SKM-1 (cell line): ENCODE measurements at regions not wholly inside any gene's neighbourhood (a gene's known extent, or its start where the extent isn't known, plus 50 kb on each side); places are given as distances from the start of the nearest gene placed in this dataset.

Experiments
- DNase-seq: peaks from one replicate; lab custom pipeline; 2025; ENCODE audit not compliant: unreplicated experiment; lab: John Stamatoyannopoulos, UW

DNA sequence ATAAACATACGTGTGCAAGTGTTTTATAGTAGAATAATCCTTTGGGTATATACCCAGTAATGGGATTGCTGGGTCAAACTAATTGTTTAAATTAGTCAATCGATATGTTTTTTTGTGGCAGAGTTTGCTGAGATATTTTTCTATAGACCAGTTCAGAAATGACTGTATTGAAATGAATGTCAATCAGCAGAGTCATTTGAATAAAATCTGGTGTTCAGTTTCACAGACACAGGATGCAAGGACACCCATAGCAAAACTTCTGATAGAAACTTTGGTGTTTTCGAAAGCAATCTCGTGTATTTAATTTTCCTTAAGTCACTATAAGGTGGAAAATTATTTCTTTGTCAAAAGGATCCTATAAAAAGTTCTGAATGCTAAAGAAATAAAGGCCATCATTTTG lies 434.4 kb downstream of the RAP2B start:
- no peak for DNase-seq

DNA sequence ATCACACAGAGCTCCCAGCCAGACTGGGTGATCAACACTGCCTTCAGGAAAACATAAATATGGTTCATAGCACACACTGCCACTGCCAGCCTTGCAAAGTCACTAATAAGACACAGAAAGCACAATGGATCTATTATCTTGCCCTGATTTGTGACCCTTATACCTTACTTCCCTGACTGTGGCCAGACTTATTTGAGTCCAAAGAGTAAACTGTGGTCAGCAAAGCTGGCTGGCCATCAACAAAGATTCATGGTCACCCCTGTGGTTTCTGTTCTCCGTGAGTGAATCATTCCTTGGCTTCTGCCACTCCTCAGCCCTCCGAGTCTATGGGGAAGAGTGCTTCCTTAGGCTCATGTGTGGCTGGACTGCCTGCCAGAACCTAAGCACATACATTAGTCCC lies 437.7 kb downstream of the RAP2B start:
- no peak for DNase-seq

DNA sequence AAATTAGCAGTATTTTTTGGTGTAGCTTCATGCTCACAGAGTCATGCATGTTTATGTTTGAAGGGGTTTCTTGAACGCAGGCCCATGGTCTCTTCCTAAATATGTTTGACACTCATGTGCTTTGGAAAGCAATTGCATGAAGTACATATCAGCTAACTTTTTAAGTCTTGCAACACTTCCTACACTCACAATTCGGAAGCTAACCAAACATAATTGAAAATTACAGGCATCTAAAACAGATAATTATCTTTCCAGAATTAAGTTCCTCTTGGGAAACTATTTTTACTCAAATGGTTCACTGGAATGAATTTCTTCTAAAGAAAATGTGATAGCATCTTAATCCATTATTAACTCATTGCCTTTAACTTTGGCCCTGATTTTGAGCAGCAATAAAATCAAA lies 438.9 kb downstream of the RAP2B start:
- no peak for DNase-seq

DNA sequence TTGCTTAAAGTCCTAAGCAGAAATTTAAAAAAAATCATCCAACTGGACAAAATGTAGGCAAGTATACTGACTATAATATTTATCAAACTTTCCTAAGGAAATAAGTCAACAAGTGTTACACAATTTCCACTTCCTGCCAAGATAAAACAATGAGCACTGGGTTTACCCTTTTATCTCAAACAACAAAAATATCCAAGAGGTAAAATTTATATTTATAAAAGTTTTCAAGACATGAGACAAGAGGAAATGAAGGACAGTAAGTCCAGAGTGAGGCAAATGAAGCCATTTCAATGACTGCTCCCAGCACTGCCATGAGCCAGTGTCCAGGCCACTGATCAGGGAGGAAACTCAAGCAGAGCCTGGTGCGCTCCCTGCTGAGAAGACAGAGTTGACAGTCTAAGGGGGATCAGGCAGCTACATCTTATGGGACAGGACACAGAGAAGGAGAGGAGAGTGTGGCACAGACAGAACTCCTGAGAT lies 439.4 kb downstream of the RAP2B start:
- no peak for DNase-seq

DNA sequence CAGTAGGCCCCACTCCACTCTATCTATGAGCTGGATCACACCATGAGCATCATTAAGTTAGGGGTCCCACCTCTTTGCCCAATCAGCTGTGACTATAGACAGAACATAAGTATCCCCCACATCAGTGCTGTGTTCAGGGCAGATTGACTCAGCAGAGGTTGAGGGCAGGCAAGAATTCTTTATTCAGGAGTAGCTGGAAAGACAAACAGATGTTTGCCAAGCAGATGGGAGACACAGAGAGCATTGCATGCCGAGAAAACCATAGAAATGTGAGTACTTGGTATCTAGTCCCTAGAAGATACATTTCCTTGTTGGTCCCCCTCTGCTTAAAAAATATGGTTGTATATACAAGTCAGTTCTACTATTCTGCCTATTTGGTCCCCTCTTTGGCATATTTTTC lies 440.8 kb downstream of the RAP2B start:
- no peak for DNase-seq

DNA sequence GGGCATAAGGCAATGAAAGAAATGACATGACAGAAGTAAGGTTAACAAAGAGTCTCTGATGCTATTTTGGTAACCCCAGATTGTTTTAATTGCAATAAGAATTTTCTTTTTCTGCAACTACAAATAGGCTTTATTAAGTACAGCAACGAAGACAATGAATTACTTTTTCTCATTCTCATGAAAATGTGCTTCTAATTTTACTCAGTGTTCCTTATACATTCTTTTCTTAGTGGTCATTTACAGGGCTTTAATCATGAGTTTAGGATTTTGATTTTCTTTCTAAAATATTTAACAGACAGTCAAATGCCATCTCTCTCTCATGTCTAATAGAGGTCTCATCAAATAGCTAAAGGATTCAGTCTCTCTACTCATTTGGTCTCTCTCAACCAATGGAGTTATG lies 452.1 kb downstream of the RAP2B start:
- no peak for DNase-seq

DNA sequence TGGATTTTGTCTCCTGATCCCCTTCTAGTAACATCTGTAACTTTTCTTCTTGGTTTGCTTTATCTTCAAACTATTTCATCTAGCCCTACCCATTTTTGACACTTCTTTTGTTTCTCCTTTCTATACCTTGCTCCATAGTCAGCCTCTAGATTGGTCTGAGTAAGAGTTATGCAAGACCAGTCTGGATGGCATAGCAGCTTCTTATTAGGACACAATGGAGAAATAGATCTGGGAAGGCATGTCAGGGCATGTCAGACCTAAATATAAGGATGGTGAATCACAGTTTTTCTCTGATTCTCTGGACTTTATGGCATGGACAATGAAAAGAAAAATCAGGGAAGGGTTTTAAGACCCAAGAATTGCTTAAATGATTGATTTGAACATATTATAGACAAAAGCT lies 452.5 kb downstream of the RAP2B start:
- no peak for DNase-seq

DNA sequence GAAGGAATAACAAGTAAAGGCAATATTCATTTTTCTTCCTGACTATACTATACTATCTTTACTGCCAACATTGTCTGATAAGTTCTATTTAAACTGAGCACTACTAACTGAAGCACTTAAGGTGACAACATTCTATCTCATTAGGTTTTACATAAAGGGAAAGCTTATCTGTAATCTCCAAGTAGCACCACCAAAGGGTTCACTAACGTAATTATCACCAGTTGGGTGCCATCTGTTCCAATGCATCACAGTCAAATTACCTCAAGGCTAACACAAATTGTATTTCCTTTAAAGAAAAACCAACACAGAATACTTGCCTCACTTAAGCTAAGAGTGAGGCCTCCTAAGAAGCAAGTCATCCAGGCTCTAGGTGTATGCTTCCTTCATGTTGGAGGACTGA lies 453.8 kb downstream of the RAP2B start:
- no peak for DNase-seq

DNA sequence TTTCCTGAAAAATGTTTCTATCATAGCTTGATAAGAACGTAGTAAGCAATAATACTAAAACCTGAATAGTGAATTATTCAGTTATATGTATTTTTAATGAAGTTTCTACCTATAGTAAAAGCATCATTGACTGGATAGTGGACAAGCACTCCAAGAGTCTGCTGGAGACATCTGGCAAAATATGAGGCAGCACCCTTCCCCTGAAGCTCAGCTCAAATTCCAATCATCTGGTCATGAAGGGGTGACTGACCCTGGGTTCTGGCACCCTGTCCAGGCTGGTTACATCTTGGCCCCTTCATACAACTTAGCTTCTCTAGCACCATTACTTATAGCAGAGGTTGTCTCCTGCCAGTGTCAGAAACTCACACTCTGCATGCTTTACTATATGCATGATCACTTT lies 455.4 kb downstream of the RAP2B start:
- no peak for DNase-seq

DNA sequence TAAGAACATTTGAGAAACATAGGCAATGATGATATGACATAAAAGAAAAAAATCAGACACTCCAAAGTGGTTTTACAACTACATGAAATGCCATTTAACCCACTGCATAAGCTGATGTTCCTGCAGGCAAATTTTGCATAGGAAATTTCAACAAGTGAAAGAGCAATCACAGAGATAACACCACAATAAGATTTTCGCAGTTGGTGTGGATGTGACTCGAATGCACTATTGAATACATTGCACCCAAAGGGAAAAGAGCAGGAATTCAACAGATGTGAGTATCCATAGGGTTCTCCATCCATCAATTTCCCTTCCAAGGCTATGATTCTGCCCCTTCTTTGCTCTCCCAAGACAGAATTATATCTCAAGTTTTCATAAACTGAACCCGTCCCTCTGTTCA lies 456.1 kb downstream of the RAP2B start:
- no peak for DNase-seq

DNA sequence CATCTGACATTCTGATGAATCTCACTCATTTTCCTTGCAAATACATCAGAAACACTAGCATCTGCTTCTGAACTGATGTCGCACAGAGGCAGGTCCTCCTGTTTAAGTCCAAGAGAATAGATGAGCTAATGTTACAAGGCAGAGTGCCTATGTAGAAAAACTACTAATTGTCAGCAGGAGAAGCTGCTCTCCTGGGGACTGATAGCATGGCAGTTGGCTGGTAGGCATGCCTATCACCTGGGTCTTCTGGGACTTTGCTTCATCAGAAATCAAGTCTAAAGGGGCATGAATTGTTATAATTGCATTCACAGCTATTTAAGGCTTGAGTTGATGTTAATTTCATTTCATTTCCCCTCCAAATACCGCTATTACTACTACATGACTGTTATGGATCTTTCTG lies 457.2 kb downstream of the RAP2B start:
- no peak for DNase-seq

DNA sequence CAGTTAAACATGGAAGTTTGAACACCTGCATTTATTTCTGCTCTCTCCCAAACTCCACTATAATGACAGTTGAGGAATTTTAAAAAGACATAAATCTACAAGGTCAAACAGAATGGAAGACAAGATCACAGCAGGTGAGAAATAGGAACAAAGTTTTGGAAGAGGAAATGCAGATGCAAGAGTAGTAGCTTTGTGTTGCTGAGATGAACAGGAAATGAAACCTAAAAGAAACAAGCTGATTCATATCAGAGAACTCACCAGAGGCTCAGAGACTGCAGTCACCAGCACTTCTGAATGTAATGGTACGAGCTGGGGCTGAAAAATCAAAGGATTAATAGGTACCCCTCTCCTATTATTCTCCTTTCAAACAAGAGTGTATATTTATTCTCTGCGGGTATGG lies 459.9 kb downstream of the RAP2B start:
- peak; percentile 19 for DNase-seq

DNA sequence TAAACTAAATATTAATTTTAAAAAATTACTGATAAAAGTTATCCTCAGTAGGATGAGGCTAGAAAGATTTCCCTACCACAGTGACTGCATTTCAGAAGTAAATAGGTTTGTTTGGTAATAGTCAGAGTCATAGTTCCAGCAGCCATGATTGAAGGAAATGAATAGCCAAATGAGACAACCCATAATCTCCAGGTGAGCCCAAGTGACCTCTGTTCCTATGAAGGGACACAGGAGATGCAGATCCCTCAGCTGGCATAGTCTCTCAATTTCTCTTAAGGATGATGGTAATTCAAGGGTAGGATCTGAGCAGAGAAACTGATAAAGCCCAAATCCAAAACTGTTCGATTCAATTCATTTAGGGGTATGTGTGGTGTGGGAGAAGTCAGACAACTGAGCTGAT lies 461.8 kb downstream of the RAP2B start:
- DNase-seq = no peak

DNA sequence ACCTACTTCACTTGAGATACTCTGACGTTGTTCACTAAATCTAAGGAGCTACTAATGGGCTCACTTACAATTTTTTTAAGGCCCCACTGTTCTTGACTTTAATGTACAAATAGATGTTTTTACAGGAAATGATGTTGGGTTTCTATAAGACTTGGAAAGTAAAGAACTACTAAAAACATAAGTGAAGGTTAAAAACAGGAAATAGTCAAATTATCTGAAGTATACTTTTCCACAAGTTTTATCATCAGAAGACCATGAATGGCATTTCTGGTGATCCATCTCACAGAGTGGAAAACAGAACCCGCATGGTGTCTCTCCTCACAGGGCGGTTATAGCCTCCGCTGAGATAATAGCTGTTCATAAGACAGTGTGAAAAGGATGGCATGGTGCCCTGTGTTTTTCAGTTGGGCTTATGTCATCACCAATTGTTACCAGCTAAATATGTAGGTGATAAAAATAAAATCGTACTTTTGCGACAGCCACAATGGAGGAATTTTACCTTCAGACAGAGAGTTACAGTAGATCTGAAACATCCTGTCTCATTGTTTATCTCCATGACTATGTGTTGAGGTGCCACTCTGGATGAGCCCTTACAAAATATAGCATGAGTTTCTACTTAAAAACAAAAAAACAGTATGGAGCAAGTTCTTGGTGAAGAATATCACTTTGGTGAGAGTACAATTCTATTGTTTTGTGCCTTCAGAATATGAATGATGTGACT lies 462.4 kb downstream of the RAP2B start:
- DNase-seq = no peak

DNA sequence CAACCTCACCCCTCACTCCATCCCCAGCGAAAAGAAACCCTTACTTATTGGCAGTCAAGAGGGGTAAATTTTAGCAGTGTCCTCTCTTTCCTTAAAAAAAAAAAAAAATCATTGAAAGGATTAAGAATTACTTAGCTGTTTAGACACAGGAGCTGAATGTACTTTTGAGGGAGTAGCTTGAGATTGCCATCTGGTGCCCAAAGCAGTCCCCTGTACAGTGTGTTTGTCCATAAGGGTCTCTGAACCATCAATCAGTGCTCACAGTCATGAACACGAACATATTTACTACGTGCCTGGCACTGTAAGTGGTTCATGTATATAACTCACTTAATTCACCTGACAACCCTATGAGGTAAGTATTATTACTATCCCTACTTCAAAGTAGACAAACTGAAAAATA lies 463.5 kb downstream of the RAP2B start:
- no peak for DNase-seq

DNA sequence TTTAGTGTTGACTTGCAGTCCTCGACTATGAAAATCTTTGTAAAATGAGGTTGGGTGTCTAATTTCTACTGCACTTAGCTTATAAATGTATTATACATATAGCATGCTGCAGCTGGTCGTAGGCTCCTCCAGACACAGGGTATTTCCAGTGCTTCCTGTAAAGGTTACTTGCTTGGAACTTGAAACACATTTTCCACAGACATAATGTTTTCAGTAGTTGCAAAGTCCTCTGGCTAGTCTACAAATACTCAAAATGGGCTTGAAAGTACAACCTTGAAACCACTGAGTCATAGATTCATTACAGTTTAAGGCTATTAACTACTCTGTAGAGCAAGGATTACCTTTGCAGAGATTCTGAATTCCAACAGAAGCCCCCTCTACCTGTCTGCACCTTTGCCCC lies 464.1 kb downstream of the RAP2B start:
- no peak for DNase-seq

DNA sequence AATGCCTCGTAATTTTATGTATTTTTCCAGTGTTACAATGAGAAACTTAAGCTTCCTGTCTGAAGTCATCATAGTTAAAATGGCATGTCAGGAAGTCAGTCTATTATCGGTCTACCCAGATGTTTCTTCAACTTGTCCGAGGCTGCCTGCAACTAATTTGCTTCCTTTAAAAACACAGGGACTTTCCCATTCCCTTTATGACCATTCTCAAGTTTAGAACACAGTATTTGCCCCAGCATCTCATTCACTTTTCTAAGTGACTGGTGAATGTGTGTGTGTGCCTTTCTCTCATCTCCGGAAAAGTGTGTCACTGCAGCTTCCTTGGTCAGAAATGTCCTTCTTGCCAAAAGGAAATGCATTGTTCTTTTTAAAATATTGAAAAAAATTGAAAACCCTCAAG lies 466.6 kb downstream of the RAP2B start:
- DNase-seq = no peak

DNA sequence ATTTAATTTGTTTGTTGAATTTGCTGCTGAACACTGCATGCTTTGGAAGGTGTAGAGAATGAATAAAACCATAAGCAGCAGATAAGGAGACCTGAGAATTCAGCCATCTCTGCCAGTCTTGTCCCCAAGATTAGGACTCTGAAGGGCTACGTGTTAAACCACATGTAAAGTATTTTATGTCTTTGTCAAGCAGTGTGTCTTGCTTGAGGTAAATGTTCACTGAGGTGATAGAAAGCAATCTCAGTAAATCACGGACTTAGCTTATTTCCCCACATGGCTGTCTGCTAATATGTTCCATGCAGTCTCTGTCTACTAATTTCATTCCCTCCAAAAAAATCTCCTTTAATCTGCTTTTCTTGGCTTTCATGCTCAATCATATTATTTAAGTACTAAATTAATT lies 467.1 kb downstream of the RAP2B start:
- no peak for DNase-seq

DNA sequence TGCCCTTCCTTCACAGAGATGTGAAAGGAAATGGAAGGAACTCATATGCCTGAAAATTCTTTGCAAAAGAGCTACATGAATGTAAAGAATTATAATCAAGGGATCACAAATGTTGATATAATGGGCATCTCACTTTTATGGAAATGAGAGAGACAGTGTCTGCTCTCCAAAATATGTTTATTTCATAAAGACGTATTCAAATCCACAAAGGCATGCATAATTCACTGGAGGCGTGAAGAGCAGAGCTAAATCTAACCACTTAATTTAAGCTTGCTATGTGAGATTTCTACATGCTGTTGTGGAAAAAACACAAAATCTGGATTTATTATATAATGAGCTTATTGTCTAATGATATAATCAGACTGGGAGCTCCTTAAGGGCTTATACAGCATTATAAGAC lies 469.1 kb downstream of the RAP2B start:
- no peak for DNase-seq

DNA sequence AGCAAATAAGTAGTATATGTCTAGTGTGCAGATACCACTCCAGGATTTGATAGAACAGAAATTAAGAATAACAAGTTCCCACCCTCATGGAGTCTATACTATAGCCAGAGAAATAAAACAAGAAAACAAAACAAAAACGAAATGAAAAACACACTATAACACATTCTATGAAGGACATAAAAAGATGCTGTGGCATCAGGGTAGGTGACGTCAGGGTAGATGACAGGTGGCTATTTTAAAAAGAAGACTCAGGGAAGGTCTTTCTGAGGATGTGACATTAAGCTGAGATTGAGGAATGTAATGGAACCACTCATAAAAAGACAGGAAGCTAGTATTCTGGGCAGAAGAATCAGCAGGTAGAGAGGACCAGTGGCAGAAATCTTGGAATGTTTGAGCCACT lies 469.6 kb downstream of the RAP2B start:
- DNase-seq = no peak

DNA sequence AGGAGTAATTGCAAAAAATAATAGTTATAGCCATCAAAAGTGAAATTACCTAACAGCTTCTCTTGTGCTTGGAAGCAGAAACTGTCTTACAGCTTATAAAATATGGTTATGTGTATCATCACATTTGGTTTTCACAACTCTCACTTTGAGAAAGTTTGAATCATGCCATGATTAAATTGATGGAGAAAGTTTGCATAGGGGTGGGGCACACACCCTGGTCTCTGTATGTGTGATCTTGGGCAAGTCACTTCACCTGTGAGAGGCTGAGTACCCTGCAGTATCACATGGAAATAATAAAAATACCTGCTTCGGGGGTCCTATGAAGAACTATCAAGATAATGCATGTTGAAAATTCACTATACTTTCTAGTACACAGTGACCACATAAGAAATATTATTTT lies 471.4 kb downstream of the RAP2B start:
- no peak for DNase-seq

DNA sequence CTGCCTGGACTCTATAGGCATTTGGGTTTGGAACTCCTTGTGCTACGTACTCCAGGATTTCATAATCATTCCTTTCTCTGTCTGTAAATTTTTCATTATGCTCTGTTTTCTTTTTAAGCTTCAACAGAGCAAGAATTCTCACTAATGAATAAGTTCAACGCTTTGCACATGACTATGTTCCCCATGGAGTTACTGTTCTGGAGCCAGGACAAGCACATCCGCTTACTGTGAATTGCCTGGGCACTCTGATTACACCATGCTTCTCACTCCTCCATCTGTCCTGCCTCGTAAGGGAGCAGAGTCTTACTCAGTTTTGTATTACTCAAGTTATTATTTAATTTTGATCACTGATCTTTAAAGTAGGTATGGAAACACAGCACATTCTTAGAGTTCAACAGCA lies 472.7 kb downstream of the RAP2B start:
- no peak for DNase-seq

DNA sequence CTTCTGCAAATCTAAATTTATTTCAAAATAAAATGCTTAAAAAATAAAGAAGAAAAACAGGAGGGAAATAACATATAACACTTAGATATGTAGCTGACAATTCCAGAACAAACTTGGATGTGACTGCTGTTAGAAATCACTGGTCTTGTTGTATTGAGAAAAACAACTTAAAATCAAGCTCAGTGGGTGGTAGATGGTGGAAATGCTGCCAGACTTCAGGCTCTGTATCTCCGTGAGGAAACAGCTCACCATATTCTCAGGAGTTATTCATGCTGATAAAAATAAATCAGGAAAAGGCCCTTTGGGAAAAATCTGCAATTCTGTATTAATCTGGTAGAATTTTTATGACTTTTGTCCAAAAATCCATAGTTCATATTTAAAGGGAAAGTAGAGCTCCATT lies 477.6 kb downstream of the RAP2B start:
- DNase-seq = no peak
